ENCODE measurements at regions not wholly inside any gene's neighbourhood (a gene's known extent, or its start where the extent isn't known, plus 50 kb on each side); places are given as distances from the start of the nearest gene placed in this dataset.

DNA sequence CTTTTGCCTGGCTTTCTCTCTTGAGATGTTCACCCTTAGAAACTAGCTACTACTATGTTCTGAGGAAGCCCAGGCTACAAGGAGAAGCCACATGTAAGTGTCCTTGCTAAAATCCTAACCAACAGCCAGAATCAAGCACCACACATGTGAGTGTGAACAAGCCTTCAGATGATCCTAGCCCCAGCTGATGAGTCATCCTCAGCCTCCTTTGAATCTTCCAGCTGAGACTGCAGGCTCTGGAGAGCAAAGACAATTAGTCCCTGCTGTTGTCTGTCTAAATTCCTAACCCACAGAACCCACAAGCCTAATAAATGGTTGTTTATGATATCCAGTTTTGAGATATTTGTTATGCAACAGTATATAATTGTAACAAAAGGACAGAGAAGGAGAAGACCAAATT lies 92.8 kb upstream of the TAC1 start:
- no peaks in the 10 kb centered on the region for H3K27me3 ChIP-seq (ENCODE audit: low read depth)

DNA sequence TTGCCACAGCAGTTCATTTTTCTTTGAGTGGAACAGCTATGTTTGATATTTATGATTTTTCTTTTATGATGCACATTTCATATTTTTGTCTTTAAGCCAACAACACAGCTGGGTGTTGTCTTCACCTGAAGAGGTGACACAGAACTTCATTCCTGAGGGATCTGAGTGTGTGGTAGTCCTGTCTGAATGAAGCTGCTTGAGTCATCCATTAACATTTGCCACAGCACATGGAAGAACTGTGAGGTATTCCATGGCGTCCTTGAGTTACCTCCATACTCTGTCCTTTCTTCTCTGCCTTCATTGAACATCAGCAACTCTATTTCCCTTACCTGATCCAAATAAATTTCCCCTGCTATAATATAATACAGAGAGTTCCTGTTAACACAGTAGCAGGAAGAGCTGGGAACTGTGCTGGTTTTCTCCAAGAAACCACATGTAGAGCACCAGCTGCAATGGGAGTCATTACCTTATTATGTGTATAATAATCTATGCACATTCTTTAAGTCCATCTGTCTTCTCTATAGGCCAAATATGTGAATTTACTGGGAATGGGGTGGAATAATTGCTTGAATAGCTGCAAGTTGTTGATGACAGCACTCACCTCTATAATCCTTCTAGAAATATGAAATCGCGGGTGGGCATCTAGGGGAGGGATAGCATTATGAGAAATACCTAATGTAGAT lies 72.4 kb upstream of the TAC1 start:
- Histone ChIP-seq H3K4me3 (no peak overlapping the region), H3K27ac (replicated peaks) (no peak overlapping the region), H3K27me3 (ENCODE audit: low read depth) (peaks cover 4% of the 10 kb centered on the region), H3K9me3 (replicated peaks) (no peaks in the 10 kb centered on the region), H3K36me3 (no peaks in the 10 kb centered on the region), H3K4me1 (no peaks in the 10 kb centered on the region)
- intact Hi-C loops (cut with micrococcal nuclease) = no loop called here
- TF ChIP-seq, protein P1, sequence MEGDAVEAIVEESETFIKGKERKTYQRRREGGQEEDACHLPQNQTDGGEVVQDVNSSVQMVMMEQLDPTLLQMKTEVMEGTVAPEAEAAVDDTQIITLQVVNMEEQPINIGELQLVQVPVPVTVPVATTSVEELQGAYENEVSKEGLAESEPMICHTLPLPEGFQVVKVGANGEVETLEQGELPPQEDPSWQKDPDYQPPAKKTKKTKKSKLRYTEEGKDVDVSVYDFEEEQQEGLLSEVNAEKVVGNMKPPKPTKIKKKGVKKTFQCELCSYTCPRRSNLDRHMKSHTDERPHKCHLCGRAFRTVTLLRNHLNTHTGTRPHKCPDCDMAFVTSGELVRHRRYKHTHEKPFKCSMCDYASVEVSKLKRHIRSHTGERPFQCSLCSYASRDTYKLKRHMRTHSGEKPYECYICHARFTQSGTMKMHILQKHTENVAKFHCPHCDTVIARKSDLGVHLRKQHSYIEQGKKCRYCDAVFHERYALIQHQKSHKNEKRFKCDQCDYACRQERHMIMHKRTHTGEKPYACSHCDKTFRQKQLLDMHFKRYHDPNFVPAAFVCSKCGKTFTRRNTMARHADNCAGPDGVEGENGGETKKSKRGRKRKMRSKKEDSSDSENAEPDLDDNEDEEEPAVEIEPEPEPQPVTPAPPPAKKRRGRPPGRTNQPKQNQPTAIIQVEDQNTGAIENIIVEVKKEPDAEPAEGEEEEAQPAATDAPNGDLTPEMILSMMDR (IDR thresholded peaks at IDR 0.05; ENCODE audit: borderline replicate concordance) = no peak
- no peak for DNase-seq

More for the DNA sequence above, 92.8 kb upstream of the TAC1 start:
- TF ChIP-seq, protein P1 (IDR thresholded peaks at IDR 0.05; ENCODE audit: borderline replicate concordance) = no peak
- Histone ChIP-seq H3K4me3 (no peak overlapping the region), H3K4me1 (no peaks in the 10 kb centered on the region), H3K9me3 (replicated peaks) (peaks cover 2% of the 10 kb centered on the region), H3K27ac (replicated peaks) (no peak overlapping the region), H3K36me3 (no peaks in the 10 kb centered on the region)
- intact Hi-C loops (cut with micrococcal nuclease) = no loop called here
- no peak for DNase-seq

DNA sequence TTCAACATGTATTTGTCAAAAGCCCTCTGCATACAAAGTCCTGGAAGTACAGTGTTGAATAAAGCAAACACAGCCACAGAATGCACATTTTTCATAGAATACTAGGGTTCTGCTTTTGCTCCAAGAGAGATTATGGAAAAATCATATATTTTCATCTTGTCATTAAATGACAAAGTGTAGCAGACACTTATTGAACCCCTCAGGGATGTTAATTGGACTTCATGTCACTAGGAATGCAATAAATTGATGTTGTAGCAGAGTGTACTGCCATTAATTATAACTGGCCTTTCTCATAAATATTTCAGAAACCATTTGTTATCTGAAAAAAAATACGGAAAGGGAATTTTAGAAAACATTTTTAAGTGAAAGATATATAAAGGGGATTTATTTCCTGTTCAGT lies 64.5 kb upstream of the TAC1 start:
- DNase-seq = no peak
- TF ChIP-seq, protein P1 (IDR thresholded peaks at IDR 0.05; ENCODE audit: borderline replicate concordance) = no peak

DNA sequence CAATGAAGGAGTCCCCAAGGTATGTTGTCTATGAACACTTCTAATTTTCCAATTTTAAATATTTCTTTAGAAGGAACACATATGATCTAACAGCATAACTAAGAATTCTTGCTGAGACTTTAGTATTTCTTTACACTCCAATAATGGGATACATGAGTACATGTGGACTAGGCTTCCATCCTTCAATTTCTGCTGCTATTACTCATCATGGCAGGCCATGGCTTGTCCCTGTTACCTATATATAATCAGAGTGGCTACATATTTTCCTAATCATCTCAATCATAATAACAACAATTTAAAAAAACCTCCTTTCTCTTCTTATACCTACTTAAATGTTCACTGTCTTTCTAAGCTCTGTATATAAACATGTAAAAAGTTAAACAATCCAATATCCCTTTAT lies 60.3 kb upstream of the TAC1 start:
- no peak overlapping the region for H3K27ac ChIP-seq (replicated peaks)
- H3K9me3 ChIP-seq (replicated peaks) = no peaks in the 10 kb centered on the region
- TF ChIP-seq, protein P1 (IDR thresholded peaks at IDR 0.05; ENCODE audit: borderline replicate concordance) = no peak
- no peak for DNase-seq
- no peaks in the 10 kb centered on the region for H3K36me3 ChIP-seq
- H3K27me3 ChIP-seq (ENCODE audit: low read depth) = peaks cover 6% of the 10 kb centered on the region
- intact Hi-C loops (cut with micrococcal nuclease) = no loop called here
- H3K4me1 ChIP-seq = no peaks in the 10 kb centered on the region
- no peak overlapping the region for H3K4me3 ChIP-seq

More for the DNA sequence above, 64.5 kb upstream of the TAC1 start:
- peaks cover 10% of the 10 kb centered on the region for H3K27me3 ChIP-seq (ENCODE audit: low read depth)
- H3K27ac ChIP-seq (replicated peaks) = no peak overlapping the region
- no peaks in the 10 kb centered on the region for H3K9me3 ChIP-seq (replicated peaks)
- no peaks in the 10 kb centered on the region for H3K4me1 ChIP-seq
- H3K36me3 ChIP-seq = no peaks in the 10 kb centered on the region
- intact Hi-C loops (cut with micrococcal nuclease) = no loop called here
- H3K4me3 ChIP-seq = no peak overlapping the region

DNA sequence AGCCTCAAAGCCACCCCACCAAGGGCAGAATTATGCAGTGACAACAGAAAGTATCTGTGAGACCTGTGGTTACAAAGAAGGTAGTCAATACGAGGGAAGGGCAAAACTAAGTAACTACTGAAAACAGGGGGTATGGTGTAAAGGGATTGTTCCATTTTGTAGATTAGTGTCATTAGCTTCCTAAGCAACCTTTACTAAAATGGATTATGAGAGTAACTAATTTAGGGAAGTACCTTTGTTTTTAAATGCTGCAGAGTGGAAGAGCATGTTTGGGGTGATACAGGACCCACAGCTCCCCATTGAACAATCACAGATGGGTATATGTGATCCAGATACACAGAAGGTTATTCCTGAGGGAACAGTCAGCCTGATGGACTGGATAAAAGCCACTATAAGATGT lies 51.3 kb upstream of the TAC1 start:
- H3K4me1 ChIP-seq = no peaks in the 10 kb centered on the region
- no peak overlapping the region for H3K4me3 ChIP-seq
- no peaks in the 10 kb centered on the region for H3K9me3 ChIP-seq (replicated peaks)
- no peak overlapping the region for H3K27ac ChIP-seq (replicated peaks)
- H3K27me3 ChIP-seq (ENCODE audit: low read depth) = no peaks in the 10 kb centered on the region
- intact Hi-C loops (cut with micrococcal nuclease) = no loop called here
- no peaks in the 10 kb centered on the region for H3K36me3 ChIP-seq
- TF ChIP-seq, protein P1 (IDR thresholded peaks at IDR 0.05; ENCODE audit: borderline replicate concordance) = no peak
- no peak for DNase-seq
